Coronary artery (tissue), 2 donors: ENCODE measurements at regions not wholly inside any gene's neighbourhood (a gene's known extent, or its start where the extent isn't known, plus 50 kb on each side); places are given as distances from the start of the nearest gene placed in this dataset.
A peak's percentile ranks its signal among the peaks of the same experiment; 100 is the strongest.

Experiments used
- DNase-seq: peaks from one replicate; pipeline ENCODE4 v3.0.0-alpha.2; 2017; ENCODE audit warnings: low spot score
- H3K27ac ChIP-seq, 2 donors: fragments of 200-600 bp; sonication (generic); one replicate each; pipeline ENCODE4 v1.5.1; 2016 to 2019
- H3K4me3 ChIP-seq: fragments of 200-600 bp; sonication (generic); 2 replicates; pipeline ENCODE4 v1.5.1; 2016; ENCODE audit warnings: mild to moderate bottlenecking, moderate library complexity
- CTCF ChIP-seq: fragments of 200-600 bp; sonication (generic); IDR thresholded peaks from one replicate; pipeline ENCODE4 v1.5.1; 2019; ENCODE audit warnings: antibody characterized with exemption

- Histone ChIP-seq H3K4me3 (no peak overlapping the region), H3K27ac (no peak overlapping the region)
- TF ChIP-seq CTCF = no peak
- DNase-seq = no peak
Observed at GRCh38 chr7:41571573-41571972, 131.3 kb downstream of the INHBA start.

- TF ChIP-seq CTCF = no peak
- DNase-seq = no peak
- no peak overlapping the region for H3K4me3 ChIP-seq
- no peak overlapping the region for H3K27ac ChIP-seq
Observed at GRCh38 chr7:41570766-41571165, 132.1 kb downstream of the INHBA start.

- Histone ChIP-seq H3K27ac (no peak overlapping the region), H3K4me3 (no peak overlapping the region)
- TF ChIP-seq CTCF = no peak
- no peak for DNase-seq
Observed at GRCh38 chr7:41568135-41568534, 134.8 kb downstream of the INHBA start.

GRCh38 chr7:41567731-41568114 lies 135.2 kb downstream of the INHBA start:
- Histone ChIP-seq H3K4me3 (no peak overlapping the region), H3K27ac (peak overlapping the region in 1 of 2 donors; percentile 29)
- no peak for TF ChIP-seq CTCF
- DNase-seq = no peak

GRCh38 chr7:41567031-41567730 lies 135.7 kb downstream of the INHBA start:
- Histone ChIP-seq H3K27ac (peak overlapping the region in 1 of 2 donors; percentile 29), H3K4me3 (no peak overlapping the region)
- TF ChIP-seq CTCF = no peak
- no peak for DNase-seq

- TF ChIP-seq CTCF = no peak
- H3K27ac ChIP-seq = no peak overlapping the region
- DNase-seq = no peak
- no peak overlapping the region for H3K4me3 ChIP-seq
Observed at GRCh38 chr7:41566581-41566980, 136.3 kb downstream of the INHBA start.

- no peak overlapping the region for H3K27ac ChIP-seq
- DNase-seq = no peak
- no peak for TF ChIP-seq CTCF
Observed at GRCh38 chr7:41565655-41566054, 137.2 kb downstream of the INHBA start.

More at GRCh38 chr7:41565655-41566054, 137.2 kb downstream of the INHBA start:
- H3K4me3 ChIP-seq = no peak overlapping the region
